C4-2B (cell line): ENCODE measurements at regions not wholly inside any gene's neighbourhood (a gene's known extent, or its start where the extent isn't known, plus 50 kb on each side); places are given as distances from the start of the nearest gene placed in this dataset.

Experiments used
- ZFX ChIP-seq: fragments of 450-650 bp; IDR thresholded peaks from 2 replicates; pipeline ENCODE4 v1.6.1; 2017
- TF ChIP-seq, protein P1 (sequence below): fragments of 450-650 bp; conservative IDR thresholded peaks from 2 replicates; pipeline ENCODE4 v1.5.1; 2017; ENCODE audit warnings: mild to moderate bottlenecking

DNA sequence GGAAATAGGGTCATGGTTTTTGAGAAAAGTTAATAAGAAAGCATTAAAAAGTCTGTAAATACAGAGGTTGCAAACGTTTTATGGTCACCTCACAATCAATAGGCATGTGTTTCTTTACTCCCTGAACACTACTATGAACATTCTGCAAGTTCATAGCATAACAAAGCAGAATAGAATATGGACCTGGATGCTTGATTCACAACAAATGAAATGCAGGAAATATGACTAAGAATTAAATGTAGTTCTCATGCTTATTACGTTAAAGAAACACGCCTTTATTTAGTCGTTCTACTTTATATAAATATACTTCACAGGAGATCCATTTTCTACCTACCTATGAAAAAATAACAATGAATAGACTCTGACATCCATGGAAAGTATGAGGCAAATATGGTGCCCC lies 344.0 kb downstream of the KCTD12 start:
- TF ChIP-seq, protein P1, sequence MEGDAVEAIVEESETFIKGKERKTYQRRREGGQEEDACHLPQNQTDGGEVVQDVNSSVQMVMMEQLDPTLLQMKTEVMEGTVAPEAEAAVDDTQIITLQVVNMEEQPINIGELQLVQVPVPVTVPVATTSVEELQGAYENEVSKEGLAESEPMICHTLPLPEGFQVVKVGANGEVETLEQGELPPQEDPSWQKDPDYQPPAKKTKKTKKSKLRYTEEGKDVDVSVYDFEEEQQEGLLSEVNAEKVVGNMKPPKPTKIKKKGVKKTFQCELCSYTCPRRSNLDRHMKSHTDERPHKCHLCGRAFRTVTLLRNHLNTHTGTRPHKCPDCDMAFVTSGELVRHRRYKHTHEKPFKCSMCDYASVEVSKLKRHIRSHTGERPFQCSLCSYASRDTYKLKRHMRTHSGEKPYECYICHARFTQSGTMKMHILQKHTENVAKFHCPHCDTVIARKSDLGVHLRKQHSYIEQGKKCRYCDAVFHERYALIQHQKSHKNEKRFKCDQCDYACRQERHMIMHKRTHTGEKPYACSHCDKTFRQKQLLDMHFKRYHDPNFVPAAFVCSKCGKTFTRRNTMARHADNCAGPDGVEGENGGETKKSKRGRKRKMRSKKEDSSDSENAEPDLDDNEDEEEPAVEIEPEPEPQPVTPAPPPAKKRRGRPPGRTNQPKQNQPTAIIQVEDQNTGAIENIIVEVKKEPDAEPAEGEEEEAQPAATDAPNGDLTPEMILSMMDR: no peak
- TF ChIP-seq ZFX: no peak
